Left cardiac atrium (tissue), 4 donors: ENCODE measurements at regions not wholly inside any gene's neighbourhood (a gene's known extent, or its start where the extent isn't known, plus 50 kb on each side); places are given as distances from the start of the nearest gene placed in this dataset.
"Not testable (repeated sequence)": the region's sequence is repeated elsewhere in the genome, so short reads cannot be mapped to it uniquely, and the experiment has no call there.

Experiments used
- ATAC-seq, 2 donors: fragments of 200-7000 bp; cut with Tn5 transposase; one replicate each; pipeline ENCODE4 v1.9.1; 2020; ENCODE audit warnings: mild to moderate bottlenecking in 2 of 2, moderate library complexity in 2 of 2
- DNase-seq: peaks from one replicate; pipeline ENCODE4 v3.0.0-alpha.2; 2020
- intact Hi-C, 2 donors: fragments of 100-400 bp; cut with DNase I; formaldehyde crosslinking; loops; one replicate each; pipeline versions ENCODE4 v1.14.1 to v1.15.1; 2022 to 2023
- donor health status: DM: no; HTN: yes; CAD: no.
- donor health status: DM: no; HTN: yes; CAD: no; lungs with severe emphysema.
- donor health status: DM: yes; HTN: yes; CAD: no.
- donor health status: Dilated cardiomyopathy.

DNA sequence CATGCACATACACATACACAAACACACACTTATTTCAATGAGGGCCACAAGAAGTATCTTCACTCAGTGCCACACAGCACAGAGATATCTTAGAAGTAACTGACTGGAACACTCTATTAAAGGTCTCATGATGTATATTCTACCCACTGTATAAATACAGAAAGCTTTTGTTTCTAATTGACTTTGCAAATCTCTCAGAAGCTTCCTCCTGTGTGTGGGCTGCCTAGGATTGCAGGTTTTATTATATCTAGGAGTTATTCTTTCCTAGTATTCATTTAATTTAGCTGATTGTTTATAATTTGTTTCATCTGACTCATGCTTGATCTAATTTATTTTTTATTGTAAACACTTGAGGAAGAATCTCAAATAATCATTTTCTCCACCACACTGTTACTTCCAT lies 262.4 kb upstream of the ACTBL2 start:
- ATAC-seq (no peak), DNase-seq (no peak)
- intact Hi-C loops: no loop called here

DNA sequence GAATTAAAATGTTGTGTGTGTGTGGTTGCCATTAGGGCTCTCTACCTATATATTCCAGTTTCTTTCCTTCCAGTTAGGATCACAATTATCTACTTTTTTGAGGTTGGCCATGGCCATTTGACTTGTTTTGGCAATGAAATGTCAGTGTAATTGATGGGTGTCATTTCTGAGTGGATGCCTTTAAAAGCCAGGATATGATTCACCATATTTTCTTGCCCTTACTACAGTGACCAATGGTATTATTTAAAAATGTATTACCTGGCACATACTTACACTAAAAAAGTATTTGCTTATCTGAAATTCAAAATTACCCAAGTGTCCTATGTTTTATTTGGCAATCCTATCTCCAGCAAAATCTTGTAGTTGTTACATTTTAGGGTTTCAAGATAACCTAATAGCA lies 258.7 kb upstream of the ACTBL2 start:
- intact Hi-C loops: no loop called here
- DNase-seq (no peak), ATAC-seq (no peak)

- intact Hi-C loops: no loop called here
- ATAC-seq (no peak), DNase-seq (no peak)
Measured at GRCh38 chr5:57738787-57739186, 256.2 kb upstream of the ACTBL2 start.

DNA sequence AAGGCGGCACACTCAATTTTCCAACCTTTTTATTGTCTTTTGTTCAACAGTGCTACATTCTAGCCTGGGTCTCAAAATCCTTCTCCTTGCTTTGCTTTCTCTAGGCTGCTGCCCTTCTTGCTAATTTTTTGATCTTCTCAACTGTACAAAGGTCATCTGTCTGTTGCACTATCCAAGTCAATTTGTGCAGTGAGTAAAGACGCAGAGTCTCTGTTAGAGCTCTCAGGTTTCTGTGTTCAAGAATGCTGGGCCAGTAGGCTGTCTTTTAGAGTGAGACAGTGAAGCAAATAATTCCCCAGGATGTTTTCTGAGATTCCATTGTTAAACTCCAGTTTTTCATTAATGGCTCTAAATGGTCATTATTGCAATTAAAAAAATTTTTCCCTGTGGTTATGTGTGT lies 255.7 kb upstream of the ACTBL2 start:
- DNase-seq: no peak
- no peak for ATAC-seq
- intact Hi-C loops: no loop called here

DNA sequence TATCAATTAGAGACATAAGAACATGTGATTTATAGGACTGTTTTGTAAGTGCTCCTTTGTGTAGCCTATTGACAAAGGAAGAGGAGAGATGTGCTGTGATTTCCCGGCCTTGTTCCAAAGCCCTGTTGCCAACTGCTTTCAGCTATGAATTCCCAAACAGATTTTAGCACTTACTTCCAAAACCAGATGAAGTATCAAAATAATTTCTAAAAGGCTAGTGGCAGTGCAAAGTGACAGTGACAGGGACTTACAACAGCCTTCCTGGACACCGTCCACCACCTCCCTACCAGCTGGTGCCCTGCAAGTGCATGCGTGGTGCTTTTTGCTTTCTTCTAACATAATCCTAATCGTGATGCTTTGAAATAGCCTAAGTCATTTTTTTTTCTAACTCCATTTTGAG lies 254.1 kb upstream of the ACTBL2 start:
- ATAC-seq (no peak), DNase-seq (no peak)
- intact Hi-C loops: no loop called here

DNA sequence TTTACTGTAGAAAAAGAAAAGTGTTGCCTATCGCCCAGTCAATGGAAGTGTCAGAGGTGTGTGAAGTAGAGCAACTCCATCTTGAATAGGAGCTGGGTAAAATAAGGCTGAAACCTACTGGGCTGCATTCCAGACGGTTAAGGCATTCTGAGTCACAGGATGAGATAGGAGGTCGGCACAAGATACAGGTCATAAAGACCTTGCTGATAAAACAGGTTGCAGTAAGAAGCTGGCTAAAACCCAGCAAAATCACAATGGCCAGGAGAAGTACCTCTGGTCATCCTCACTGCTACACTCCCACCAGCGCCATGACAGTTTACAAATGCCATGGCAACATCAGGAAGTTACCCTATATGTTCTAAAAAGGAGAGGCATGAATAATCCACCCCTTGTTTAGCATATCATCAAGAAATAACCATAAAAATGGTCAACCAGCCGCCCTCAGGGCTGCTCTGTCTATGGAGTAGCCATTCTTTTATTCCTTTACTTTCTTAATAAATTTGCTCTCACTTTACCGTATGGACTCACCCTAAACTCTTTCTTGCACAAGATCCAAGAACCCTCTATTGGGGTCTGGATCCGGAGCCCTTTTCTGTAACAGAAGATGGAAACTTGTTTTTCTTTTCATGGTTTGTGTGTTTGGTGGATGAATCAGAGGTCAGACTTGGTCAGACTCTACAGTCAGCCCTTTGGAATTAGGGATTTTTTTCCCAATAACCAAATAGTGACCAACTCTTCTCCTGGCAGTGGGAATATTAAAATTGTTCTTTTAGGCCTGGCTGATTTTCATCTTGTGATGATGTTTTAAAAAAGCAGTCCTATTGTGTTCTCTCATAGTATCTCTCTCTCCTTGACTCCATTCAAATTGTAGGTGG lies 252.9 kb upstream of the ACTBL2 start:
- intact Hi-C loops, DNase-seq: not testable (repeated sequence)
- peak in 1 of 2 donors; percentile 88 for ATAC-seq

DNA sequence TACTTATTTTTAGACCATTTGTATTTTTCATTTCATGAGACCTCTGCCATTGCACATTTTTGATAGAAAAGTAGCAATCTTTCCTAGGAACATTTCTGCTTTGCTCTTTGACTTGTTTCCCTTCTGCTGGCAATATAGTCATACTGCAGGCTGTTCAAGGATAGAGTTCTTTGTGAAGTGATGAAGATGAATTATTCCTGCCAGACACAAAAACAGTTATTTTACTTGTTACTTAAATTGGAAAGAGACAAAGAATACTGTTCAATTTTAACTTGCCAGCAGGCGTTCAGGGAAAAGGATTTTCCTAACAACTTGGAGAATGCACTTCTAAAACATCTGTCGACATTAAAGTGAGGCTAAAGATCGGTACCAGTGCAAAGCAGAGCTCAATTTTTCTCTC lies 251.7 kb upstream of the ACTBL2 start:
- DNase-seq (no peak), ATAC-seq (no peak)
- intact Hi-C loops: no loop called here

GRCh38 chr5:57727591-57727990 lies 245.0 kb upstream of the ACTBL2 start:
- intact Hi-C loops: no loop called here
- DNase-seq (no peak), ATAC-seq (no peak)

DNA sequence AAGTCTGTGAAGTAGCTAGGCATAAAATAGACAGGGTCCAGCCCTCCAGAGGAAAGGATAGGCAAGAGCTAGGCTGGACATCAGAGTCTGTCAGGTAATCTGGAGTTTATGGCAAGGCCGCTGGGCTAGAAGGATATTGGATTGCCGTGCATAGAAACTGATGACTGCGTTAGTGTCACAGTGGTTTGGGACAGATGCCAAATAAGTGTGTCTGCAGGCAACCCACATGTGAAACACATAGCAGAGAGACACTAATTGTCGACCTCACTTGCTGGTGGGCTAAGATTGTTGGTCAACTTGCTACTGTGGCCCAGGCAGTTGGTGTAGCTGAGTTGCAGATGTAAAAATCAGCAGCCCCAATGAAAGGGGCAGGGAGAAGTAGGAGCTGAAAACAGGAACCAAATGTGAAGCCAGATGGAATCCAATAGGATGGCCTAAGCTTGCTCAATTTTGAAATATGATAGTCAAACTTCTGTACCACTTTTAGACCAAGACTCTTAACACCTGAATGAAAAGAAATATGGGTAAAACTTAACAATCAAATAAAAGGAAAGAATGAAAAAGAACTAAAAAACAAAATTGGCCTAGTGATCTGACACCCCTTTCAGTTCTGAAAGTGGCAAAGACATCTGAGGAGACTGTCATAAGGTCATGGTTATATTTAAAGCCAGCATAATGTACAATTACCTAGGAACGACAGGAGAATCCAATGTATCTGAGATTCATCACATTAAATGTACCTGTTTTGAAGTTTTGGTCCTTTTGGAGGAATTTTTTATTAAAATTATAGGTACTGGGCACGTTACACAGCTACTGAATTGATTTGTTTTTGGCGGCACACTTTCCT lies 243.3 kb upstream of the ACTBL2 start:
- intact Hi-C loops: no loop called here
- DNase-seq: no peak
- ATAC-seq: no peak

- DNase-seq (no peak), ATAC-seq (no peak)
- intact Hi-C loops: no loop called here
Measured at GRCh38 chr5:57724836-57725235, 242.2 kb upstream of the ACTBL2 start.

GRCh38 chr5:57721226-57721625 lies 238.6 kb upstream of the ACTBL2 start:
- ATAC-seq: no peak
- no peak for DNase-seq
- intact Hi-C loops: no loop called here

DNA sequence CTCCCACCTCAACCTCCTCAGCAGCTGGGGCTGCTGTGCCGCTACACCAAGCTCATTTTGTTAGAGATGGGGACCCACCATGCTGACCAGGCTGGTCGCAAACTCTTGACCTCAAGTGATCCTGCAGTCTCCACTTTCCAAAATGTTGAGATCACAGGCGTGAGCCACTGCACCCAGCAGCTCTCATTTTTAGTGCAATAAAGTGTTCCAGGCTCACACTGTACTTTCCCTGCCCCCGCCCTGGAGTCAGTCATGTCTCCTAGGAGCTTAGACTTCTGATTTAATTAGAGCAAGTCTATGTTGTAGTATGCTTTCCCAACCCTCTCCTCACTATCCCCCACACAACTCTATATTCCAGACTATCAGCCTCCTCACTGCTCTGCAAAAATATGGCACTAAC lies 238.0 kb upstream of the ACTBL2 start:
- intact Hi-C loops: no loop called here
- ATAC-seq (no peak), DNase-seq (no peak)

DNA sequence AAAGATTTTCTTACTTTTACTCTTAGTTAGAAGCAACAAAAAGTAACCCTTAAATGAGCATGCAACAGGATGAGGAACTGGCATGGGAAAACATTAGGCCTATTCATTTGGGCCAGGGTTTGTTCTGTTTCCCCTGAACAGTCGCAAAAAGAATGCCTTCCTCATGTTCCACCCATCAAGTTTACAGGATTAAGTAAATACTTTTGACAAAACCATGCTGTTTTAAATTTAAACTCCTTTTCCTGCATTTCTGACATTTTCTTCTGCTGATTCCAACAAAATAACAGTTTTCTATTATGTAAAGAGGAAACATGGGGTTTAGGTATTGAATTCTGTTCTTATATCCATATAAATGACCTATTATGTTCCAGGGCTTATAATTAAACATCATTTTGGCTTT lies 236.6 kb upstream of the ACTBL2 start:
- intact Hi-C loops: no loop called here

DNA sequence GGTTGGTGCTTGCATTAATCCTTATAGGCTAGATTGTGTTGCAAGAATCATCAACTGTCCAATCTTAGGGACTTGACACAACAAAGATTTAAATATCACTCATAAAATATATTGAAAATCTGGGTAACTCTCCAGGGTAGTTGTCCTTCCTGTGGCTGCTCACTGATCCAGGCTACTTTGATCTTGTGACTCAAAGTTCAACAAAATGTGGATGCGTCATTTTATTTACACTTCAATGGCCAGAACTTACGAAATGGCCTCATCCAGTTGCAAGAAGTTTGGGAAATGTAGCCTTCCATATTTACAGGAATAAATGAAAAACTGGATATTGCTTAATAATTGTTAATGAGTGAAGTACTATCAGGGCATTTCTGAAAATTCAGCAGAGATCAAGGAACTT lies 235.5 kb upstream of the ACTBL2 start:
- intact Hi-C loops: no loop called here
- DNase-seq (no peak), ATAC-seq (no peak)

More for the DNA sequence above, 236.6 kb upstream of the ACTBL2 start:
- DNase-seq: no peak
- no peak for ATAC-seq

GRCh38 chr5:57717555-57717954 lies 234.9 kb upstream of the ACTBL2 start:
- no peak for DNase-seq
- no peak for ATAC-seq
- intact Hi-C loops: no loop called here

- intact Hi-C loops: no loop called here
- DNase-seq (no peak), ATAC-seq (no peak)
Measured at GRCh38 chr5:57716661-57717060, 234.1 kb upstream of the ACTBL2 start.

- DNase-seq (no peak), ATAC-seq (no peak)
- intact Hi-C loops: no loop called here
Measured at GRCh38 chr5:57715296-57715695, 232.7 kb upstream of the ACTBL2 start.

- intact Hi-C loops, ATAC-seq: not testable (repeated sequence)
Measured at GRCh38 chr5:57713535-57713934, 230.9 kb upstream of the ACTBL2 start.

DNA sequence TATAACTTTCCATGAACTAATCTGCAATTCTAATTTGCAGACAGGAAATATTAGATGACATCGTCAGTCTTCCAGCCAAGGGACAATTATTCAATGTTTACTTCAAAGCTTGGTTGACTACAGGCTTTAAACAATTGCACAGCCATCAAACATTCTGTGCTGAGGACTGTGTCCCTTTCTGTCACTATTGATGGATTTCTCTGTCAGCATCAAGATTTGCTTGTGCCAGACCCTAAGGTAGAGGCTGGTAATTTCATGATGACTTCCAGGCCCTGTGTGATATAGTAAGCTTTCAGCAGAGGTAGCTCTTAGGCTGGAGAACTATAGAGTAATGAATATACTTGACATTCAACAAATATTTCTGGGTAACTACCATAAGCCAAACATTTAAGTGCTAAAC lies 229.3 kb upstream of the ACTBL2 start:
- DNase-seq: no peak
- ATAC-seq: no peak
- intact Hi-C loops: no loop called here

More at GRCh38 chr5:57713535-57713934, 230.9 kb upstream of the ACTBL2 start:
- not testable (repeated sequence) for DNase-seq

GRCh38 chr5:57711471-57711870 lies 228.9 kb upstream of the ACTBL2 start:
- intact Hi-C loops: no loop called here
- DNase-seq: no peak
- ATAC-seq: peak in 1 of 2 donors; percentile 58
